ENCODE measurements at regions not wholly inside any gene's neighbourhood (a gene's known extent, or its start where the extent isn't known, plus 50 kb on each side); places are given as distances from the start of the nearest gene placed in this dataset.

DNA sequence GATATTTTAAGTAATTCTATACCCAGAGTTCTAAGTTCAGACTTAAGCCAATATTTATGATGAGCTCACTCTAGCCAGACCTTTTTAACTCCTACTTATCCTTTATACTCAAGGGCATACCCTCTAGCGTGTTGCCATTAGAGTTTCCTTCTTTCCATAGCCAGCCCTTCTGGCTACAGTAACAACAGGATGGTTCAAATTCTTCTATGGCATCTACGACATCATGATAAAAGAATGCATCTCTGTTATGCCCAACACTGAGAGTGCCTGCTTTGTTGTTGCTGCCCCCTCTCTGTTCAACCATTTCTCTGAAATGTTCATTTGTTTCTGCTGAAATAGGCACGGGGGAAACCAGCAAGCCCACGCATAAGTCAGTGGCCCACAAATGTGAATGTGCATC is 104.5 kb downstream of the UBE2NL start:
- TF ChIP-seq, protein P1, sequence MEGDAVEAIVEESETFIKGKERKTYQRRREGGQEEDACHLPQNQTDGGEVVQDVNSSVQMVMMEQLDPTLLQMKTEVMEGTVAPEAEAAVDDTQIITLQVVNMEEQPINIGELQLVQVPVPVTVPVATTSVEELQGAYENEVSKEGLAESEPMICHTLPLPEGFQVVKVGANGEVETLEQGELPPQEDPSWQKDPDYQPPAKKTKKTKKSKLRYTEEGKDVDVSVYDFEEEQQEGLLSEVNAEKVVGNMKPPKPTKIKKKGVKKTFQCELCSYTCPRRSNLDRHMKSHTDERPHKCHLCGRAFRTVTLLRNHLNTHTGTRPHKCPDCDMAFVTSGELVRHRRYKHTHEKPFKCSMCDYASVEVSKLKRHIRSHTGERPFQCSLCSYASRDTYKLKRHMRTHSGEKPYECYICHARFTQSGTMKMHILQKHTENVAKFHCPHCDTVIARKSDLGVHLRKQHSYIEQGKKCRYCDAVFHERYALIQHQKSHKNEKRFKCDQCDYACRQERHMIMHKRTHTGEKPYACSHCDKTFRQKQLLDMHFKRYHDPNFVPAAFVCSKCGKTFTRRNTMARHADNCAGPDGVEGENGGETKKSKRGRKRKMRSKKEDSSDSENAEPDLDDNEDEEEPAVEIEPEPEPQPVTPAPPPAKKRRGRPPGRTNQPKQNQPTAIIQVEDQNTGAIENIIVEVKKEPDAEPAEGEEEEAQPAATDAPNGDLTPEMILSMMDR (IDR thresholded peaks at IDR 0.05; ENCODE audit: poor library complexity): no peak
- no peak for TF ChIP-seq EZH2phosphoT487 (IDR thresholded peaks at IDR 0.05; ENCODE audit: low read depth, severe bottlenecking, unreplicated experiment)

Data from hepatocyte (in vitro differentiated cells).